Kidney (tissue), 13 donors: ENCODE measurements at regions not wholly inside any gene's neighbourhood (a gene's known extent, or its start where the extent isn't known, plus 50 kb on each side); places are given as distances from the start of the nearest gene placed in this dataset.

ENCODE experiments used
- DNase-seq, 5 donors: peaks; one replicate each; pipeline ENCODE4 v3.0.0-alpha.2; 2013 to 2020
- FAIRE-seq: peaks from 2 replicates; lab custom pipeline; 2012; peaks lifted over from hg19 to GRCh38; lab: Jason Lieb, UNC
- H3K27ac ChIP-seq, 2 donors: one replicate each; pipeline ENCODE4 v1.7.0; 2013; ENCODE audit warnings: low read depth in 2 of 2, low read length in 2 of 2, inconsistent platforms in 1 of 2
- H3K27me3 ChIP-seq: one replicate; pipeline ENCODE4 v1.7.1; 2013; ENCODE audit warnings: low read length, inconsistent platforms; ENCODE audit not compliant: control insufficient read depth, insufficient read depth
- H3K36me3 ChIP-seq, 3 donors: one replicate each; pipeline versions ENCODE4 v1.7.0 to v1.7.1; 2013; ENCODE audit warnings: low read length in 3 of 3, control low read depth in 1 of 3, inconsistent platforms in 1 of 3; ENCODE audit not compliant: insufficient read depth in 3 of 3, control insufficient read depth in 2 of 3
- H3K4me1 ChIP-seq, 3 donors: one replicate each; pipeline versions ENCODE4 v1.7.0 to v1.7.1; 2013; ENCODE audit warnings: low read length in 3 of 3, inconsistent platforms in 1 of 3, low read depth in 1 of 3; ENCODE audit not compliant: control insufficient read depth in 2 of 3, insufficient read depth in 2 of 3
- H3K4me3 ChIP-seq, 3 donors: one replicate each; pipeline versions ENCODE4 v1.7.0 to v1.8.1; 2013; ENCODE audit warnings: low read length in 3 of 3, control low read depth in 1 of 3, inconsistent platforms in 1 of 3
- H3K9ac ChIP-seq, 3 donors: one replicate each; pipeline versions ENCODE4 v1.7.0 to v1.7.1; 2013; ENCODE audit warnings: low read length in 3 of 3, control low read depth in 1 of 3, inconsistent platforms in 1 of 3
- H3K9me3 ChIP-seq, 3 donors: one replicate each; pipeline versions ENCODE4 v1.7.0 to v1.7.1; 2013; ENCODE audit warnings: low read length in 3 of 3, control low read depth in 1 of 3, inconsistent platforms in 1 of 3; ENCODE audit not compliant: control insufficient read depth in 2 of 3, insufficient read depth in 1 of 3
- intact Hi-C: fragments of 100-400 bp; cut with DNase I; formaldehyde crosslinking; loops from one replicate; pipeline ENCODE4 v1.11.1; 2022
- TF ChIP-seq, protein P1 (sequence below): IDR thresholded peaks from 3 replicates; pipeline ENCODE4 v1.5.1; 2012; ENCODE audit warnings: mild to moderate bottlenecking, moderate library complexity, borderline replicate concordance; ENCODE audit not compliant: insufficient read depth; ENCODE audit errors: extremely low read depth
- donor health status: control.
- donor health status: control.
- donor health status: control.
- donor health status: control.
- donor health status: control.
- donor health status: DM: yes; HTN: yes; CAD: no.
- donor health status: Normal renal cell carcinoma (clear cell type).

DNA sequence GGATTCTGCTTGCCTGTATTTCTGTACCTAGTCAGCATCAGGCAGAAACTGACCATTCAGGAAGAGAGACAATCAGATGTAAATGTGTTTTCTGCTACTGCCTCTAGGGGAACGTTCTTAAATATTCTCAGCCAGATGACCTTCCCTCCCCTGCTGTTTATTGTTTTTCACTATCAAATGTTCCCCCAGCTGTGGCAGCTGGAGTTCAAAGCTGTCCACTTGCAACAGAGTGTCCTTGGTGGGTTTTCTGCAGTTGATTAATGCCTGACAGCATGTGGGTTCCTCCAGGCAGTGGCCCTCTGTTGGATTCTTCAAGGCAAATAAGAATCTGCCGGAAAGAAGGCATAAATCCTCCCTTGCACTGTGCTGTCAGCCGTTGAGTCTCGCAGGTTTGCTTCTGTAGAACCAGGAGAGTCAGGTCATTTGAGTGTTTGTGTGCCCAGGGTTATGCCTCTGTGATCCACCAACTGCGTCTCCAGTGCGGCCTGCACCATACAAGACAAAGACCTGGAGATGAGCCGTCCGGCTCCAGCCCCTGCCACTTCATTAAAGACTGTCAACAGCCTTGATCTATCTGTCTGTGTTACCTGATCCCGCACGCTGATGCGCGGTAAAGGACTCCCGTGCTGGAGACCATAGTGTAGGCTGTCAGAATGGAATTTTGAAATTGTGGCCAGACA lies 203.4 kb downstream of the GADD45G start:
- TF ChIP-seq, protein P1, sequence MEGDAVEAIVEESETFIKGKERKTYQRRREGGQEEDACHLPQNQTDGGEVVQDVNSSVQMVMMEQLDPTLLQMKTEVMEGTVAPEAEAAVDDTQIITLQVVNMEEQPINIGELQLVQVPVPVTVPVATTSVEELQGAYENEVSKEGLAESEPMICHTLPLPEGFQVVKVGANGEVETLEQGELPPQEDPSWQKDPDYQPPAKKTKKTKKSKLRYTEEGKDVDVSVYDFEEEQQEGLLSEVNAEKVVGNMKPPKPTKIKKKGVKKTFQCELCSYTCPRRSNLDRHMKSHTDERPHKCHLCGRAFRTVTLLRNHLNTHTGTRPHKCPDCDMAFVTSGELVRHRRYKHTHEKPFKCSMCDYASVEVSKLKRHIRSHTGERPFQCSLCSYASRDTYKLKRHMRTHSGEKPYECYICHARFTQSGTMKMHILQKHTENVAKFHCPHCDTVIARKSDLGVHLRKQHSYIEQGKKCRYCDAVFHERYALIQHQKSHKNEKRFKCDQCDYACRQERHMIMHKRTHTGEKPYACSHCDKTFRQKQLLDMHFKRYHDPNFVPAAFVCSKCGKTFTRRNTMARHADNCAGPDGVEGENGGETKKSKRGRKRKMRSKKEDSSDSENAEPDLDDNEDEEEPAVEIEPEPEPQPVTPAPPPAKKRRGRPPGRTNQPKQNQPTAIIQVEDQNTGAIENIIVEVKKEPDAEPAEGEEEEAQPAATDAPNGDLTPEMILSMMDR: no peak
- Histone ChIP-seq H3K9ac (no peak overlapping the region), H3K36me3 (no peaks in the 10 kb centered on the region), H3K4me1 (no peaks in the 10 kb centered on the region), H3K27me3 (no peaks in the 10 kb centered on the region), H3K9me3 (no peaks in the 10 kb centered on the region), H3K4me3 (no peak overlapping the region), H3K27ac (no peak overlapping the region)
- peak in 4 of 5 donors; percentile 86 to 93 (median 90) for DNase-seq
- FAIRE-seq: no peak
- intact Hi-C loops: no loop called here

- H3K9me3 ChIP-seq: no peaks in the 10 kb centered on the region
- DNase-seq: peak in 1 of 5 donors; percentile 28
- H3K9ac ChIP-seq: no peak overlapping the region
- no peak overlapping the region for H3K4me3 ChIP-seq
- no peaks in the 10 kb centered on the region for H3K36me3 ChIP-seq
- intact Hi-C loops: no loop called here
- FAIRE-seq: no peak
- H3K27ac ChIP-seq: no peak overlapping the region
- TF ChIP-seq, protein P1: no peak
- no peaks in the 10 kb centered on the region for H3K27me3 ChIP-seq
- no peaks in the 10 kb centered on the region for H3K4me1 ChIP-seq
Observed at GRCh38 chr9:89808756-89809181, 204.0 kb downstream of the GADD45G start.

DNA sequence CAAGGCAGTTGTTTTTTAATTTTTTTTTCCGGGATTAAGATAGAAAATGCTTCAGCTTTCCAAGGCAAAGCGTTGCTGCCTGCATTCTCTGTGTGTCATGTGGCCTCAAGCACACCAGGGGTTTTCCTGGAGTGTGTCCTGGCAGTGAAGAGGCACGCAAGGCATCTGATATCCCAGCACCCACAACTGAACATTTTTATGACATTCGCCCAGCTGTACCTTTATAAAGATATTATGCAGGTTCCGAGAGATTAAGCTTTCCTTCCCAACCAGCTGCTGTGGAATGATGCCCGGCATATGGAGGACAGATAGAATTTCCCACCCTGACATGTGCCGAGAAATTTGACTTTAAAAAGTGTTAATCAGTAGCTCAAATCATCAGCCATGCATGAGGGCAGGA lies 205.6 kb downstream of the GADD45G start:
- H3K27me3 ChIP-seq: no peaks in the 10 kb centered on the region
- FAIRE-seq: no peak

More for the DNA sequence above, 205.6 kb downstream of the GADD45G start:
- Histone ChIP-seq H3K4me3 (no peak overlapping the region), H3K36me3 (no peaks in the 10 kb centered on the region), H3K9me3 (no peaks in the 10 kb centered on the region), H3K4me1 (peaks cover 0 to 3% (median 0%) of the 10 kb centered on the region in 3 donors), H3K27ac (no peak overlapping the region), H3K9ac (no peak overlapping the region)
- intact Hi-C loops: no loop called here
- peak in 3 of 5 donors; percentile 39 to 59 (median 48) for DNase-seq
- TF ChIP-seq, protein P1: no peak
